Left lung (tissue), 4 donors: ENCODE measurements at regions not wholly inside any gene's neighbourhood (a gene's known extent, or its start where the extent isn't known, plus 50 kb on each side); places are given as distances from the start of the nearest gene placed in this dataset.

Experiments used
- ATAC-seq: fragments of 200-7000 bp; cut with Tn5 transposase; one replicate; pipeline ENCODE4 v1.9.1; 2020; ENCODE audit warnings: moderate library complexity
- DNase-seq, 4 donors: peaks; one replicate each; pipeline ENCODE4 v3.0.0-alpha.2; 2013 to 2020
- H3K27ac ChIP-seq, 2 donors: fragments of 200-600 bp; sonication (generic) in 1 of 2; one replicate each; pipeline versions ENCODE4 v1.5.0 to v1.8.0; 2020 to 2021
- H3K27me3 ChIP-seq, 2 donors: fragments of 200-600 bp; sonication (generic) in 1 of 2; one replicate each; pipeline versions ENCODE4 v1.5.0 to v1.8.0; 2020 to 2021
- H3K36me3 ChIP-seq, 2 donors: fragments of 200-600 bp; sonication (generic) in 1 of 2; one replicate each; pipeline versions ENCODE4 v1.5.0 to v1.8.0; 2020 to 2021
- H3K4me1 ChIP-seq, 2 donors: fragments of 200-600 bp; one replicate each; pipeline ENCODE4 v1.8.0; 2021
- H3K4me3 ChIP-seq, 2 donors: fragments of 200-600 bp; sonication (generic) in 1 of 2; one replicate each; pipeline versions ENCODE4 v1.5.0 to v1.8.0; 2020 to 2021; ENCODE audit warnings: mild to moderate bottlenecking in 1 of 2
- H3K9me3 ChIP-seq, 2 donors: fragments of 200-600 bp; sonication (generic) in 1 of 2; one replicate each; pipeline versions ENCODE4 v1.5.0 to v1.8.0; 2020 to 2021
- intact Hi-C, 2 donors: fragments of 100-400 bp; cut with DNase I; formaldehyde crosslinking; loops; one replicate each; pipeline versions ENCODE4 v1.11.2 to v1.14.2; 2022
- TF ChIP-seq, protein P1 (sequence below), 2 donors: fragments of 200-600 bp; sonication (generic) in 1 of 2; IDR thresholded peaks; one replicate each; pipeline versions ENCODE4 v1.5.0 to v1.8.0; 2021; ENCODE audit warnings: antibody characterized with exemption in 2 of 2
- donor health status: DM: no; HTN: yes; CAD: no.
- donor health status: DM: no; HTN: no; CAD: no.

DNA sequence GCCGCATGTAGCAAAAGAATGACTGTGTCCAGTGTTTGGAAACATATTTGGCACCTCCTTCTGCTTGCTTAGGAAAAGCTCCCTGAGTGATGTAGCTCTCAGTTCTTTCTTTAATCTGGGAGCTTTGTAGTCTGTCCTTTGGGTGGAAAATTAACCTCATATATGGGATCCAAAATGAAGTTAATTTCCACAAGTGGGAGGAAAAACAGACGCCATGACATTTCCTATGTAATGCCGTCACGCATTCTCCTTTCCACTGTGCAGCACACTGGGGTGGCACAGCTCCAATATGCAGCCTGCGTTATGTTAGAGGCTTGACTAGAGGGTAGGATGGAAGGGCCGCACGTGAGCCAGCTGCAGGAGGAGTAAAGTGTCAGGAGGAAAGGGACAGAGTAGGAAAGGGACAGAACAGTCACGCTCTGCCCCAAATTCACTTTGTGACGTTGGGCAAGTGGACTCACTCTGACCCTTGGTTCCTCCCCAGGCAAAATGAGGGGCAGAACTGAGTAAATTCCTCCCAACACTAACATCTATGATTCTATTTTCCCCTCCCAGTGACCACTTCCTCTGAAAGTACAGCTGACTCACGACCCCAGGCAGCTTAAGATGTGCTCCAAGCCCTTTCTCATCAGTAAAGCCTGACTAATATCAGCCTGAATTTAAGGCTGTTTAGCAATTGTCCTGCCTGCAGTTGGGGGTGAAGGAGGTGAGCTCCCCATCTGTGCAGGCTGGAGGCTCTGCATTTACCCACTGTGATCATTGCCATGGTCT is 176.5 kb upstream of the PFN2 start:
- Histone ChIP-seq H3K27ac (peak overlapping the region; percentile 37 to 43), H3K4me3 (no peak overlapping the region), H3K27me3 (no peaks in the 10 kb centered on the region), H3K4me1 (no peaks in the 10 kb centered on the region), H3K36me3 (no peaks in the 10 kb centered on the region), H3K9me3 (no peaks in the 10 kb centered on the region)
- peak in 2 of 4 donors; percentile 38 to 40 for DNase-seq
- TF ChIP-seq, protein P1, sequence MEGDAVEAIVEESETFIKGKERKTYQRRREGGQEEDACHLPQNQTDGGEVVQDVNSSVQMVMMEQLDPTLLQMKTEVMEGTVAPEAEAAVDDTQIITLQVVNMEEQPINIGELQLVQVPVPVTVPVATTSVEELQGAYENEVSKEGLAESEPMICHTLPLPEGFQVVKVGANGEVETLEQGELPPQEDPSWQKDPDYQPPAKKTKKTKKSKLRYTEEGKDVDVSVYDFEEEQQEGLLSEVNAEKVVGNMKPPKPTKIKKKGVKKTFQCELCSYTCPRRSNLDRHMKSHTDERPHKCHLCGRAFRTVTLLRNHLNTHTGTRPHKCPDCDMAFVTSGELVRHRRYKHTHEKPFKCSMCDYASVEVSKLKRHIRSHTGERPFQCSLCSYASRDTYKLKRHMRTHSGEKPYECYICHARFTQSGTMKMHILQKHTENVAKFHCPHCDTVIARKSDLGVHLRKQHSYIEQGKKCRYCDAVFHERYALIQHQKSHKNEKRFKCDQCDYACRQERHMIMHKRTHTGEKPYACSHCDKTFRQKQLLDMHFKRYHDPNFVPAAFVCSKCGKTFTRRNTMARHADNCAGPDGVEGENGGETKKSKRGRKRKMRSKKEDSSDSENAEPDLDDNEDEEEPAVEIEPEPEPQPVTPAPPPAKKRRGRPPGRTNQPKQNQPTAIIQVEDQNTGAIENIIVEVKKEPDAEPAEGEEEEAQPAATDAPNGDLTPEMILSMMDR (IDR thresholded peaks at IDR 0.05): no peak
- ATAC-seq: peak; percentile 75
- intact Hi-C loops: no loop called here

DNA sequence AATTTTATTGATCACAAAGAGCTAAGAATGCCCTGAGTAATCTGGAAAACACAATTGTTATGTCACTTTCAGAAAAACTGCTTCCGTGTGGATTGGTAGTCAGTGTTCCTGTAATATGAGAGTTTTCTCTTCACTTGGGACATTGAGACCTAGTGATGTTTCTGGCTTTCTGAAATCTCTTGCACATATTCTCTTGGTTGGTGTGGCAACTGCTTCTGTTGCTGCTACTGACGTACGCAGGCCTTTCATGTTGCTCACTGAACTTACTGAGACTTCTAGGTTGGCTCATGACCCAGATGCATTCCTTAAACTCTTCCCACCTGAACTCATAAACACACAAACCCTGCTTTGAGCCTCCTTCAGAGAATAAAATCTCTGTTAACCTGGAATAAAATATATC is 175.0 kb upstream of the PFN2 start:
- TF ChIP-seq, protein P1 (IDR thresholded peaks at IDR 0.05): no peak
- Histone ChIP-seq H3K36me3 (no peaks in the 10 kb centered on the region), H3K4me3 (no peak overlapping the region), H3K27me3 (no peaks in the 10 kb centered on the region), H3K9me3 (no peaks in the 10 kb centered on the region), H3K4me1 (no peaks in the 10 kb centered on the region), H3K27ac (no peak overlapping the region)
- ATAC-seq (no peak), DNase-seq (peak in 1 of 4 donors; percentile 45)
- intact Hi-C loops: no loop called here

DNA sequence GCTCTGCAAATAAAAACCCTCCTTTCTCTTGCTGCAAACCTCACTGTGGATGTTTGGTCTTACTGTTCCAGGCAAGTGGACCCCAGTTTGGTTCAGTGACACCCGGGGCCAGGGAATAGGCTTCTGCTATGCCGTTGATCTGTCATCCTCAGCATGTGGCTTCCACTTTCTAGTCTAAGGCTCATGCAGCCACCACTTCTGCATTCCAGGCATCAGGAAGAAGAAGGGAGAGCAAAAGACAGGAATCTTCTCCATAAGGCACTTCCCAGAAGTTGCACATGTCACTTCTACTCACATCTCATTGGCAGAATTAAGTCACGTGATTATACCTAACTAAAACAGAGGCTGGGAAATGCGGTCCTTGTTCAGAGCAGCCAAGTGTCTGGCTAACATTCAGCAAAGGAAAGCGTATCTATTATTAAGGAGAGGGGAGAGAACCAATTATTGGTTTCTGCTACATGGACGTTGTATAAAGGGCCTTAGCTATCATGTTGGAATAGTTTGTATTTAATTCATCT is 173.6 kb upstream of the PFN2 start:
- intact Hi-C loops: no loop called here
- ATAC-seq: no peak

DNA sequence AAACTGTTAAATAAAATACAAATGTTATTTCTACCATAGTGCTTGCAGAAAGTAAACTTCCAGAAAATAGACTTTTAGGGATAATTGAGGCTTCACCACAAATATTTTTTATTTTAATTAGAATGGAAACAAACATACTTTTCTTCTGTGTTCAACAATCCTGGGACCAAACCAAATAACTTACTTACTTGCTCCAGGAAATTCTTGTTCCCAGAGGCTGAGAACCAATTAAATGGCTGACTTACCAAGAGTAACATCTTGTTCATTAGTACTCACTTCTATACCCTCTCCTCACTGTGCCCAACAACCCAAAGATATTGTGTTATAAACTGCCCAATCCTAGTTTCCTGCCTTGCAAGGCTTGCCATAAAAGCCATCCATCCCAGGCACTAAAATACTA is 172.2 kb upstream of the PFN2 start:
- Histone ChIP-seq H3K9me3 (no peaks in the 10 kb centered on the region), H3K36me3 (no peaks in the 10 kb centered on the region), H3K27ac (no peak overlapping the region), H3K4me1 (no peaks in the 10 kb centered on the region), H3K4me3 (no peak overlapping the region), H3K27me3 (no peaks in the 10 kb centered on the region)
- TF ChIP-seq, protein P1 (IDR thresholded peaks at IDR 0.05): no peak
- DNase-seq (no peak), ATAC-seq (no peak)
- intact Hi-C loops: no loop called here

More for the DNA sequence above, 173.6 kb upstream of the PFN2 start:
- TF ChIP-seq, protein P1 (IDR thresholded peaks at IDR 0.05): no peak
- Histone ChIP-seq H3K27ac (no peak overlapping the region), H3K27me3 (no peaks in the 10 kb centered on the region), H3K36me3 (no peaks in the 10 kb centered on the region), H3K4me1 (no peaks in the 10 kb centered on the region), H3K4me3 (no peak overlapping the region), H3K9me3 (no peaks in the 10 kb centered on the region)
- no peak for DNase-seq

DNA sequence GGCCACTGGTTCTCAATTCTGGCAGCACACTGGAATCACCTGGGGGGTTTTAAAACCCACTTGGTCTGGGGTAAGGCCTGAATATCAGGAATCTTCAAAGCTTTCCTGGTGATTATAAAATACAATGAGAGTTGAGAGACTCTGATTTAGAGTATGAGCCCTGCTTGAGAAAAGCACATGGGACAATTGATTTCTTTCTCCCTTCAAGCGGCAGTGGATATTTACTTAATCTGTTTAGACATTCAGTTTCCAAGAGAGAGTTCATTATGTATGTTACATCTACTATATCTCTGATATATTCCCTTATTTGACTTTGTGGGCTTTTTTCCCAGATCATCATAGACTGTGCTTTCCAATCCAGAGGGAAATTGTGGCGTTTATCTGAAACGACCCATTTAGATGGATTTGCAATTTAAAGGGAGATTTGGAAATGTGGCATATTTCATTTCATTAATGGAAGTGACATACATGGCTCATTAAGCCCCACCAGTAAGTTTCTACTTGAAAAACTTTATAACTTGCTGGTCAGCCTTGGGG is 171.2 kb upstream of the PFN2 start:
- intact Hi-C loops: no loop called here
- H3K4me3 ChIP-seq: no peak overlapping the region
- no peaks in the 10 kb centered on the region for H3K27me3 ChIP-seq
- H3K4me1 ChIP-seq: no peaks in the 10 kb centered on the region
- H3K9me3 ChIP-seq: no peaks in the 10 kb centered on the region
- DNase-seq (peak in 2 of 4 donors; percentile 39 to 52), ATAC-seq (no peak)
- TF ChIP-seq, protein P1 (IDR thresholded peaks at IDR 0.05): no peak
- no peak overlapping the region for H3K27ac ChIP-seq
- no peaks in the 10 kb centered on the region for H3K36me3 ChIP-seq
